ENCODE measurements at regions not wholly inside any gene's neighbourhood (a gene's known extent, or its start where the extent isn't known, plus 50 kb on each side); places are given as distances from the start of the nearest gene placed in this dataset.

- Histone ChIP-seq H3K4me3 (no peak overlapping the region), H3K9ac (ENCODE audit: insufficient read length) (no peak overlapping the region), H3K9me3 (ENCODE audit: low read depth, low read length) (no peaks in the 10 kb centered on the region), H3K27ac (no peak overlapping the region), H3K36me3 (ENCODE audit: insufficient read depth, low read length) (no peaks in the 10 kb centered on the region)
- TF ChIP-seq EZH2 (IDR thresholded peaks at IDR 0.05) (no peak), POLR2AphosphoS5 (IDR thresholded peaks at IDR 0.05; ENCODE audit: borderline replicate concordance, low read depth, low read length) (no peak), FOXP2 (optimal IDR thresholded peaks at IDR 0.05; ENCODE audit: control extremely low read depth, extremely low read length, insufficient read depth) (no peak)
- DNase-seq (ENCODE audit: low read depth, low spot score), result no peak
Measured at GRCh38 chr12:97300891-97301290, 161.7 kb upstream of the RMST start.

- TF ChIP-seq POLR2AphosphoS5 (IDR thresholded peaks at IDR 0.05; ENCODE audit: borderline replicate concordance, low read depth, low read length) (no peak), EZH2 (IDR thresholded peaks at IDR 0.05) (no peak), FOXP2 (optimal IDR thresholded peaks at IDR 0.05; ENCODE audit: control extremely low read depth, extremely low read length, insufficient read depth) (no peak)
- H3K27ac ChIP-seq, result no peak overlapping the region
- DNase-seq (ENCODE audit: low read depth, low spot score), result no peak
- H3K9me3 ChIP-seq (ENCODE audit: low read depth, low read length), result no peaks in the 10 kb centered on the region
- no peak overlapping the region for H3K9ac ChIP-seq (ENCODE audit: insufficient read length)
- H3K4me3 ChIP-seq, result no peak overlapping the region
- H3K36me3 ChIP-seq (ENCODE audit: insufficient read depth, low read length), result no peaks in the 10 kb centered on the region
Measured at GRCh38 chr12:97301576-97301975, 161.0 kb upstream of the RMST start.

- Histone ChIP-seq H3K36me3 (ENCODE audit: insufficient read depth, low read length) (no peaks in the 10 kb centered on the region), H3K4me3 (no peak overlapping the region), H3K9me3 (ENCODE audit: low read depth, low read length) (no peaks in the 10 kb centered on the region), H3K9ac (ENCODE audit: insufficient read length) (no peak overlapping the region), H3K27ac (no peak overlapping the region)
- TF ChIP-seq POLR2AphosphoS5 (IDR thresholded peaks at IDR 0.05; ENCODE audit: borderline replicate concordance, low read depth, low read length) (no peak), EZH2 (IDR thresholded peaks at IDR 0.05) (no peak), FOXP2 (optimal IDR thresholded peaks at IDR 0.05; ENCODE audit: control extremely low read depth, extremely low read length, insufficient read depth) (no peak)
- DNase-seq (ENCODE audit: low read depth, low spot score), result no peak
Measured at GRCh38 chr12:97305651-97306050, 157.0 kb upstream of the RMST start.

GRCh38 chr12:97306147-97306546, 156.5 kb upstream of the RMST start:
- no peak for TF ChIP-seq EZH2 (IDR thresholded peaks at IDR 0.05)
- TF ChIP-seq POLR2AphosphoS5 (IDR thresholded peaks at IDR 0.05; ENCODE audit: borderline replicate concordance, low read depth, low read length), result no peak
- no peak for TF ChIP-seq FOXP2 (optimal IDR thresholded peaks at IDR 0.05; ENCODE audit: control extremely low read depth, extremely low read length, insufficient read depth)
- Histone ChIP-seq H3K36me3 (ENCODE audit: insufficient read depth, low read length) (no peaks in the 10 kb centered on the region), H3K9me3 (ENCODE audit: low read depth, low read length) (no peaks in the 10 kb centered on the region), H3K4me3 (no peak overlapping the region), H3K27ac (no peak overlapping the region), H3K9ac (ENCODE audit: insufficient read length) (no peak overlapping the region)
- no peak for DNase-seq (ENCODE audit: low read depth, low spot score)

GRCh38 chr12:97308576-97309198, 153.9 kb upstream of the RMST start:
- TF ChIP-seq EZH2 (IDR thresholded peaks at IDR 0.05) (no peak), POLR2AphosphoS5 (IDR thresholded peaks at IDR 0.05; ENCODE audit: borderline replicate concordance, low read depth, low read length) (no peak), FOXP2 (optimal IDR thresholded peaks at IDR 0.05; ENCODE audit: control extremely low read depth, extremely low read length, insufficient read depth) (no peak)
- H3K9ac ChIP-seq (ENCODE audit: insufficient read length), result no peak overlapping the region
- no peaks in the 10 kb centered on the region for H3K9me3 ChIP-seq (ENCODE audit: low read depth, low read length)
- H3K4me3 ChIP-seq, result no peak overlapping the region
- H3K36me3 ChIP-seq (ENCODE audit: insufficient read depth, low read length), result no peaks in the 10 kb centered on the region
- peak; percentile 58 for DNase-seq (ENCODE audit: low read depth, low spot score)
- no peak overlapping the region for H3K27ac ChIP-seq

GRCh38 chr12:97309921-97310320, 152.7 kb upstream of the RMST start:
- no peak overlapping the region for H3K27ac ChIP-seq
- no peaks in the 10 kb centered on the region for H3K36me3 ChIP-seq (ENCODE audit: insufficient read depth, low read length)
- DNase-seq (ENCODE audit: low read depth, low spot score), result no peak
- H3K9me3 ChIP-seq (ENCODE audit: low read depth, low read length), result no peaks in the 10 kb centered on the region
- no peak overlapping the region for H3K9ac ChIP-seq (ENCODE audit: insufficient read length)
- no peak overlapping the region for H3K4me3 ChIP-seq
- no peak for TF ChIP-seq FOXP2 (optimal IDR thresholded peaks at IDR 0.05; ENCODE audit: control extremely low read depth, extremely low read length, insufficient read depth)
- TF ChIP-seq EZH2 (IDR thresholded peaks at IDR 0.05), result no peak
- TF ChIP-seq POLR2AphosphoS5 (IDR thresholded peaks at IDR 0.05; ENCODE audit: borderline replicate concordance, low read depth, low read length), result no peak

GRCh38 chr12:97312570-97313135, 150.0 kb upstream of the RMST start:
- no peak for TF ChIP-seq EZH2 (IDR thresholded peaks at IDR 0.05)
- no peak for TF ChIP-seq POLR2AphosphoS5 (IDR thresholded peaks at IDR 0.05; ENCODE audit: borderline replicate concordance, low read depth, low read length)
- TF ChIP-seq FOXP2 (optimal IDR thresholded peaks at IDR 0.05; ENCODE audit: control extremely low read depth, extremely low read length, insufficient read depth), result no peak
- H3K9me3 ChIP-seq (ENCODE audit: low read depth, low read length), result no peaks in the 10 kb centered on the region
- H3K4me3 ChIP-seq, result no peak overlapping the region
- H3K36me3 ChIP-seq (ENCODE audit: insufficient read depth, low read length), result no peaks in the 10 kb centered on the region
- no peak overlapping the region for H3K27ac ChIP-seq
- DNase-seq (ENCODE audit: low read depth, low spot score), result no peak
- no peak overlapping the region for H3K9ac ChIP-seq (ENCODE audit: insufficient read length)

- Histone ChIP-seq H3K9me3 (ENCODE audit: low read depth, low read length) (no peaks in the 10 kb centered on the region), H3K4me3 (no peak overlapping the region), H3K36me3 (ENCODE audit: insufficient read depth, low read length) (no peaks in the 10 kb centered on the region), H3K27ac (no peak overlapping the region), H3K9ac (ENCODE audit: insufficient read length) (no peak overlapping the region)
- DNase-seq (ENCODE audit: low read depth, low spot score), result no peak
- TF ChIP-seq FOXP2 (optimal IDR thresholded peaks at IDR 0.05; ENCODE audit: control extremely low read depth, extremely low read length, insufficient read depth) (no peak), EZH2 (IDR thresholded peaks at IDR 0.05) (no peak), POLR2AphosphoS5 (IDR thresholded peaks at IDR 0.05; ENCODE audit: borderline replicate concordance, low read depth, low read length) (no peak)
Measured at GRCh38 chr12:97313471-97314190, 149.0 kb upstream of the RMST start.

Measured in SK-N-MC (cell line).